Esophagus squamous epithelium (tissue), 4 donors: ENCODE measurements at regions not wholly inside any gene's neighbourhood (a gene's known extent, or its start where the extent isn't known, plus 50 kb on each side); places are given as distances from the start of the nearest gene placed in this dataset.

Experiments
- CTCF ChIP-seq, 6 experiments: fragments of 450-650 bp in 4 of 6; fragments of 200-600 bp in 2 of 6; sonication (generic) in 2 of 6; IDR thresholded peaks; one replicate each; pipeline ENCODE4 v1.5.1; 2016 to 2019; ENCODE audit warnings: antibody characterized with exemption in 6 of 6, mild to moderate bottlenecking in 4 of 6, moderate library complexity in 4 of 6
- POLR2A ChIP-seq, 4 donors: fragments of 450-650 bp; IDR thresholded peaks; one replicate each; pipeline ENCODE4 v1.6.1; 2017; ENCODE audit warnings: antibody characterized with exemption in 4 of 4, mild to moderate bottlenecking in 4 of 4, moderate library complexity in 3 of 4

- TF ChIP-seq CTCF (IDR thresholded peaks at IDR 0.05) (no peak), POLR2A (IDR thresholded peaks at IDR 0.05) (no peak)
Measured at GRCh38 chr4:33448948-33449347, 2728.8 kb downstream of the PCDH7 start.
